PFSK-1 (cell line): ENCODE measurements at regions not wholly inside any gene's neighbourhood (a gene's known extent, or its start where the extent isn't known, plus 50 kb on each side); places are given as distances from the start of the nearest gene placed in this dataset.

Experiments used
- FOXP2 ChIP-seq: optimal IDR thresholded peaks from 2 replicates; pipeline ENCODE3; 2011; ENCODE audit warnings: borderline replicate concordance, control low read depth, inconsistent platforms; ENCODE audit not compliant: insufficient read depth; ENCODE audit errors: extremely low read length, extremely low read depth
- POLR2AphosphoS5 ChIP-seq: IDR thresholded peaks from 2 replicates; pipeline ENCODE4 v1.6.1; 2012; ENCODE audit warnings: low read depth, mild to moderate bottlenecking, control low read depth, low read length, moderate library complexity
- REST ChIP-seq, 2 experiments: IDR thresholded peaks; 2 replicates each; pipeline versions ENCODE4 v1.6.1 to v1.8.0; 2011 to 2012; ENCODE audit warnings: low read depth in 2 of 2, low read length in 2 of 2, control low read depth in 1 of 2, inconsistent platforms in 1 of 2, mild to moderate bottlenecking in 1 of 2, moderate library complexity in 1 of 2; ENCODE audit not compliant: insufficient read depth in 1 of 2
- SIN3A ChIP-seq: IDR thresholded peaks from 2 replicates; pipeline ENCODE4 v1.6.1; 2012; ENCODE audit warnings: mild to moderate bottlenecking, low read length, moderate library complexity, borderline replicate concordance; ENCODE audit not compliant: insufficient read depth

- TF ChIP-seq FOXP2 (no peak), SIN3A (no peak), POLR2AphosphoS5 (no peak), REST (IDR thresholded peaks at IDR 0.05; ENCODE audit: insufficient read depth in 1 of 2, low read depth in 2 of 2, low read length in 2 of 2) (no peak)
Observed at GRCh38 chr16:47920709-47921108, 235.1 kb downstream of the ABCC12 start.
